Stimulated activated naive B cell treated with anti-CD40 and anti-IgM and Interleukin-4, amounts not matched to agents 10 μg/mL and 1 μg/mL and 100 μg/mL, for 72 hours (primary cell): ENCODE measurements at regions not wholly inside any gene's neighbourhood (a gene's known extent, or its start where the extent isn't known, plus 50 kb on each side); places are given as distances from the start of the nearest gene placed in this dataset.

Experiments
- ATAC-seq, 2 donors: fragments of 150-1000 bp; cut with Tn5 transposase; replicated peaks; 2 replicates each; pipeline ENCODE4 v1.10.0; 2021; ENCODE audit warnings: moderate library complexity in 1 of 2
- DNase-seq: peaks from one replicate; pipeline ENCODE4 v3.0.0; 2021
- H3K27ac Mint-ChIP-seq: one replicate; pipeline ENCODE4 v1.8.0; 2022; ENCODE audit warnings: mild to moderate bottlenecking, mixed read lengths
- H3K27me3 Mint-ChIP-seq, 2 donors: one replicate each; pipeline ENCODE4 v1.8.0; 2022; ENCODE audit warnings: mixed read lengths in 2 of 2
- H3K36me3 Mint-ChIP-seq, 2 donors: one replicate each; pipeline ENCODE4 v1.8.0; 2022; ENCODE audit warnings: mixed read lengths in 2 of 2, mild to moderate bottlenecking in 1 of 2
- H3K4me1 Mint-ChIP-seq, 2 donors: one replicate each; pipeline ENCODE4 v1.8.0; 2022; ENCODE audit warnings: mixed read lengths in 2 of 2, mild to moderate bottlenecking in 1 of 2
- H3K4me3 Mint-ChIP-seq, 2 donors: one replicate each; pipeline ENCODE4 v1.8.0; 2022; ENCODE audit warnings: mild to moderate bottlenecking in 2 of 2, mixed read lengths in 2 of 2, moderate library complexity in 1 of 2
- H3K9me3 Mint-ChIP-seq, 2 donors: one replicate each; pipeline ENCODE4 v1.8.0; 2022; ENCODE audit warnings: mixed read lengths in 2 of 2, mild to moderate bottlenecking in 1 of 2

DNA sequence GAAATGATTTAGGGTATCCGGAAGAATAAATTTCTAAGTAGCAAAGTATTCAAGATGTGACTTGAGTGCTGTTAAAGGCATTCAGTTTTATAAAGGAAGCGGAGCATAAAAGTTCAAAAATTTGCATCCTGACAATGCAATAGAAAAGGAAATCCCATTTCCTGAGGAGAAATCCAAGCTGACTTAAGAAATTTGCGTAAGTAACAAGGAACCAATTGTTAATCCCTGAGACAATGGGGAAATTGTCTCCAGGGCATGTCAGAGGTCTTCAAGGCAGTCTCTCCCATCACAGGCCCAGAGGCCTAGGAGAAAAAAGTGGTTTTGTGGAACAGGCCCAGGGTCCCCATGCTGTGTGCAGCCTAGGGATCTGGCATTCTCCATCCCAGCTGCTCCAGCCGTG lies 416.0 kb downstream of the PRDM2 start:
- Mint-ChIP-seq H3K9me3 (peaks cover 0 to 7% of the 10 kb centered on the region in 2 donors), H3K27ac (no peak overlapping the region), H3K4me3 (no peak overlapping the region), H3K36me3 (peaks cover 0 to 2% of the 10 kb centered on the region in 2 donors), H3K4me1 (no peaks in the 10 kb centered on the region), H3K27me3 (peaks cover 25 to 80% of the 10 kb centered on the region in 2 donors)
- ATAC-seq (no peak), DNase-seq (no peak)

DNA sequence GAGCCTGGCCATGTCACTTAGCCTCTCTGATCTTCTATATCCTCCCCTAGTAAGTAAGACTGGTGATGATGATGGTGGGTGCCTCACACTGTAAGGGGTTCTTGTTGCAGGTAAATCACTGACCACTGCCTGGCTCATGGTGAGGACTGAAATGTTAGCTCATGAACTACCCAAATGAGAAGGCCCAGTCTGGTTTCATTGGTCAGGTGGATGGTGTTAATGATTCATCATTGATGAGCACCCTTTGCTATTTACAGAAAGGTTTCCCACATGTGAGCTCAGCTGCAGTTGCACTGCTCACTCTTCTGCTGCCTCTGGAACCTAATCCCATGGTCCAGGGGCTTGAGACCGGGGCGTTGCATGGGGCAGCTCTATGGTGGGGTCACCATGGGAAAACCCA lies 417.7 kb downstream of the PRDM2 start:
- Mint-ChIP-seq H3K27ac (no peak overlapping the region), H3K4me1 (no peaks in the 10 kb centered on the region), H3K4me3 (no peak overlapping the region), H3K9me3 (peaks cover 0 to 7% of the 10 kb centered on the region in 2 donors), H3K27me3 (peaks cover 20 to 78% of the 10 kb centered on the region in 2 donors), H3K36me3 (peaks cover 0 to 2% of the 10 kb centered on the region in 2 donors)
- DNase-seq (no peak), ATAC-seq (no peak)

DNA sequence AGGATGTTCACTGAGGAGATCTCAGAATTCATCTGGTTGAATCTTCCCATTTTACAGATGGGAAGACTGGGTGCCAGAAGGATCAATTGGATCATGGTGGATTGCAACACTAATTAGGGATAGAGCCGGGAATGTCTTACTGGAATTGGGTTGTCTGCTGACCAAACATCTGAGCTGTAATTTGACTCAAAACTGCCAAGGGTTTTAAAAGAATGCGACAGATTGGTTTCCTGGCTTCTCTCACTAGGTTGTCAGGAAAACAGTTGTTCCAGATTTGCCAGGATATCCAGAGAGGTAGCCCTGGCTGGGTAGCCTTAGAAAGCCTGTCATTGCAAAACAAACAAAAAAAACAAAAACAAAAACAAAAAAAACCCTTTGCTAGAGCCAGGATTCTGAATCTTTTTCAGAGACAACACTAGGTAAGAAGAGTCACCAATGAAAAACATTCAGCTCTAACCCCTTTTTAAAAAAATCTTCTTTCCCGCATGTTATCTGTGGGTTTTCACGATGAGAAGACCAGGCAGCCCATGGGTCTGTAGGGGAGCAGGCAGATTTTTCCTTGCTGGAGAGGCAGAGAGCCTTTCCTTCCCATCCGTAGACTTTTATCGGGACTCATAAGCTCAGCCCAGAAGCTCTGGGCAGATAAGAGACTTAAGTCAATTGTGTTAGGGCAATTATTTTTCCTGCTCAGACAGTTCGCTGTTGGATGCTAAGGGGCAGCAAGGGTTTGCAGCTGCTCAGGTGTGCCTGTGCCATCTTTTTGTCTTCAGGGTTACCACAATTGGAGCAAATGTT lies 418.9 kb downstream of the PRDM2 start:
- DNase-seq (no peak), ATAC-seq (no peak)
- Mint-ChIP-seq H3K4me3 (no peak overlapping the region), H3K9me3 (peaks cover 0 to 7% of the 10 kb centered on the region in 2 donors), H3K36me3 (peaks cover 0 to 2% of the 10 kb centered on the region in 2 donors), H3K27ac (no peak overlapping the region), H3K27me3 (peaks cover 15 to 71% of the 10 kb centered on the region in 2 donors), H3K4me1 (no peaks in the 10 kb centered on the region)

DNA sequence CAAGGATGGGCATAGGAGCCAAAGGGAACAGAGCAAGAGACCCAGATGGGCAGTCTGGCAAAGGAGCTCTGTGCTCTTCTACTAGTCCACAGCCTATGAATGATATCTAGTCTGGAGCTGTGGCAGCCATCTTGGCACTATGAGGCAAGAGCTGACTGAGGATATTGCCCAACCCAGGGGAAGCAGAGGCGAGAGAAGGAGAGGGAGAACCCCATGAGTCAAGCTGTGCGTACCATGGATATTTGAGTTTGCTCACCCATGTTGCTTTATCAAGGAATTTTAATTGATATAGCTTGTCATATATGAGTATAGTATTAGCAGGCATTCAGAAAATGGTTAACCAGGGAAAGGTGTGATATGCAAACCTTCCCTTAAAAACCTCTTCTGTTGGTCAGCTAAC lies 420.9 kb downstream of the PRDM2 start:
- Mint-ChIP-seq H3K27ac (no peak overlapping the region), H3K27me3 (peaks cover 7 to 63% of the 10 kb centered on the region in 2 donors)

DNA sequence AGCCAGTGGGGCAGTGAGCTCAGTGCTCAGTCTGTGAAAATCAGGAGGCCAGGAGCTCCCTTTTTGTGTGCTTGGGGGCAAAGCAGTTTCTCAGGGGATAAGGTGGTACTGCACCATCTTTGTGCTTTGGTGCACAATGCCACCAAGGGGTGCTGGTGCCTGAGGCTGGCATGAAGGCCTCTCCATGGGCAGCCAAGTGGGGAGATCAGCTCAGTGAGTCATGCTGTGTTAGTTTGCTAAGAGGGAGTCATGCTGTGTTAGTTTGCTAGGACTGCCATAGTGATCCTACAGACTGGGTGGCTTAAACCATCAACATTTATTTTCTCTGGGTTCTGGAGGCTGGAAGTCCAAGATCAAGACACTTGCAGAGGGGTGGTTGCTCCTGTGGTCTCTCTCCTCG lies 428.1 kb downstream of the PRDM2 start:
- Mint-ChIP-seq H3K4me1 (no peaks in the 10 kb centered on the region), H3K27ac (no peak overlapping the region), H3K9me3 (peaks cover 0 to 3% of the 10 kb centered on the region in 2 donors), H3K4me3 (no peak overlapping the region), H3K27me3 (peaks cover 0 to 23% of the 10 kb centered on the region in 2 donors), H3K36me3 (no peaks in the 10 kb centered on the region)
- no peak for DNase-seq
- no peak for ATAC-seq

More for the DNA sequence above, 420.9 kb downstream of the PRDM2 start:
- no peak overlapping the region for H3K4me3 Mint-ChIP-seq
- H3K36me3 Mint-ChIP-seq = peaks cover 0 to 2% of the 10 kb centered on the region in 2 donors
- peaks cover 0 to 7% of the 10 kb centered on the region in 2 donors for H3K9me3 Mint-ChIP-seq
- H3K4me1 Mint-ChIP-seq = no peaks in the 10 kb centered on the region
- ATAC-seq = no peak
- DNase-seq = no peak

DNA sequence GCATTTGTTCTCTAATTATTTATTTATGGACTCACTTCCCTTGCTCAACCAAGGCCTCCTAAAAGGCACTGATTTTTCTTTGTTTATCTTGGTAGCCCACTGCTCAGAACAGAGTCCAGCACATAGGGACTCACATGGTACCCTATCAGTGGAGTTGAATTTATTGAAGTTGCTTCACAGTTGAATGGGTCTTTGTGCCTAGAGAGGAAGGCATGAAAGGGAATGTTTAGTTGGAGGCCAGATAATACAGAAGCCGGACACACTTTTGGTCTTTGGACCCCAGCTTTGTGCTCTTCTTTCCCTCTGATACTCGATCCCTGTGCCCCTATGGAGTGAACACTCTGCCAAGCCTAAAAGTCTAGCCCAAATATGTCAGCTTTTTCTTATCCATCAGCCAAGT lies 429.0 kb downstream of the PRDM2 start:
- no peak overlapping the region for H3K4me3 Mint-ChIP-seq
- DNase-seq = no peak
- H3K36me3 Mint-ChIP-seq = no peaks in the 10 kb centered on the region
- H3K9me3 Mint-ChIP-seq = peaks cover 0 to 3% of the 10 kb centered on the region in 2 donors
- H3K27ac Mint-ChIP-seq = no peak overlapping the region
- peaks cover 0 to 18% of the 10 kb centered on the region in 2 donors for H3K27me3 Mint-ChIP-seq
- no peak for ATAC-seq
- H3K4me1 Mint-ChIP-seq = no peaks in the 10 kb centered on the region

DNA sequence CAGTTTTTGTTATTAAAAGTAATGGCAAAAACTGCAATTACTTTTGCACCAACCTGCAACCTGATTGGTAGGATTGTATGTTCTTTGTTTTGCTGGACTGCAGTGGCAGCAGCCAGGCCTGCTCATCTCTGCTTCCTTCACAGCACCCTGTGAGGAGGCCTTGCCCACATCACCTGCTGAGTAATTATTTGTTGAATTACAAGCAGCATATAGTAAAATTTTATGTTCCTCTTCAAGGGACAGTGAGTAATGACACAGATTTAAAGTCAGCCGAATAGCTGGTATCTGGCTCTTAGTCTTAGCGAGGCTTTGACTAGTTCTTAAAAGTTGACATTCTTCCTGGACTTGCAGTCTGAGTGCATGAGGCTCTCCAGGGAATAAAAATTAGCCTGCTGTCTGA lies 435.1 kb downstream of the PRDM2 start:
- H3K27me3 Mint-ChIP-seq = peaks cover 4 to 15% of the 10 kb centered on the region in 2 donors
- no peak overlapping the region for H3K4me3 Mint-ChIP-seq
- ATAC-seq (no peak), DNase-seq (no peak)
- H3K9me3 Mint-ChIP-seq = peaks cover 0 to 5% of the 10 kb centered on the region in 2 donors
- peak overlapping the region; percentile 25 for H3K27ac Mint-ChIP-seq
- no peaks in the 10 kb centered on the region for H3K4me1 Mint-ChIP-seq
- H3K36me3 Mint-ChIP-seq = no peaks in the 10 kb centered on the region

DNA sequence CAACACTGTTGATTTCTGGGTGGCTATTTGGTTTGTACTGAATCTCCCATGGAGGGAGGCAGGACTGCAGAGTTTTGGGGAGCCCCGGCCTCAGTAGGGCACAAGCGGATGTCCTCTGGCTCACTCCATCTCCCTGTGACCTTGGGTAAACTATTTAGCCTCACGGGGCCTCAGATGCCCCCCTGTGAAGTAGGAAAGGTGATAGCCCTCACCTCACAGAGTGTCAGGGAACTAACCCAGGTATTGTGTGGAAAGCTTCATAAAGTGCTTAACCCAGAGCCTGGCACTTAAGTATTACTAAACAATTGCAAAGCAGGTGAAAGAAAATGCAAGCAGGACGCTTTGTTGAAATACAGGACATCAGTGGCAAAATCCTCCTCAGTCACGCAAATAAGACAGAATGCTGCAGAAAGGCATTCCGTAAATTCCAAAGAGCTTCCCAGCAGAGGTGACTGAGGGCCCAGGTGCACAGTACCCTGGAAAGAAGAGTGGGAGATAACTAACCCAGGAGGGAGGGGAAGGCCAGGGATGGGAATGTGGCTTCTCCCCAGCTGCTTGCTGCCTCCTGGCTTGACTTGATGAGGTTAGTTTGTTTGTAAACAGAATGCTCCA lies 436.3 kb downstream of the PRDM2 start:
- Mint-ChIP-seq H3K27me3 (peaks cover 4 to 8% of the 10 kb centered on the region in 2 donors), H3K36me3 (no peaks in the 10 kb centered on the region), H3K9me3 (peaks cover 0 to 3% of the 10 kb centered on the region in 2 donors), H3K4me1 (no peaks in the 10 kb centered on the region), H3K4me3 (no peak overlapping the region), H3K27ac (no peak overlapping the region)
- no peak for ATAC-seq
- no peak for DNase-seq

DNA sequence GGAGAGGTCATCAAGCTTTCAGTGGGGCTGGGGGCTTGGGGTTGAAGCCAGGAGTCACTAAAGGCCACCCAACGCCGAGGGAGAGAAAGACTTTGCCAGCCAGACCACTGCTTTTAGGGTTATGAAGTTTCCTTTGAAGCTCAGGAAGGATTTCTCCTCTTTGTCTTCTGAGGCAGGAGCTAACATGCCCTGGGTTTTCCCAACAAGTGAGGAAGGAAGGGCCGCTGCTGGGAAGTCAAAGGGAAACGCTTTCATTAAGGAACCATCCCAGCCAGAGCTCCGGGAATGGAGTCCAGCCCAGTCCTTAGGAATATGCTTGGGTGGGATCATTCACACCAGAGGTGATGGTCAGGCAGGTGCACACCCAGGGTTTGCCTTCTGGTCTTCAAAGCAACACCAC lies 436.9 kb downstream of the PRDM2 start:
- H3K27ac Mint-ChIP-seq = no peak overlapping the region

DNA sequence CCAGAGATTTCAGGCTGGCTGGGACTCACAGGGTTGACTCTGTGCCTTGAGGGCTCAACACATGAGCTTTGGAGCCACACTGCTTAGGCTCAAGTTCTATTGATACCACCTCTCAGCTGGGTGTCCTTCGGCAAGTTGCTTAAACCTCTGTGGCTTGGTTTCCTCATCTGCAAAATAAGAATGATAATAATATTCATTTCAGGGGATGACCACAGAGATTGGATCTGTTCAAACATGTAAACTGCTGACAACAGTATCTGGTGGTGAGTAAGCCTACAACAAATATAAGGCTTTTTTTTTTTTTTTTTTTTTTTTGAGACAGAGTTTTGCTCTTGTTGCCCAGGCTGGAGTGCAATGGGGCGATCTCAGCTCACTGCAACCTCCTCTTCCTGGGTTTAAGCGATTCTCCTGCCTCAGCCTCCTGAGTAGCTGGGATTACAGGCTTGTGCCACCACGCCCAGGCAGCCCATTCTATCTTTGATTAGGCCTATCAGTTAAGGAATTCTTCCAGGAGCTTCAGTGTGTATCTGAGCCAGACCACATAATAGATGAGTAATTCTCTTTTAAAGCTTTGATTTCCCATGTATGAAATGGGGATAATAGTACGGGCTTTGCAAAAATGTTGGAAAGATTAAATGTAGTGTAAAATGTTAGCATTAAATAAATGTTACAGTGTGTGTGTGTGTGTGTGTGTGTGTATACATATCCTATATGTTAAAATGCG lies 437.6 kb downstream of the PRDM2 start:
- peaks cover 0 to 2% of the 10 kb centered on the region in 2 donors for H3K9me3 Mint-ChIP-seq
- H3K4me3 Mint-ChIP-seq = no peak overlapping the region
- DNase-seq (no peak), ATAC-seq (no peak)
- no peaks in the 10 kb centered on the region for H3K36me3 Mint-ChIP-seq
- peaks cover 4 to 8% of the 10 kb centered on the region in 2 donors for H3K27me3 Mint-ChIP-seq
- H3K4me1 Mint-ChIP-seq = no peaks in the 10 kb centered on the region
- no peak overlapping the region for H3K27ac Mint-ChIP-seq

More for the DNA sequence above, 436.9 kb downstream of the PRDM2 start:
- ATAC-seq = no peak
- H3K4me3 Mint-ChIP-seq = no peak overlapping the region
- H3K27me3 Mint-ChIP-seq = peaks cover 4 to 8% of the 10 kb centered on the region in 2 donors
- H3K9me3 Mint-ChIP-seq = peaks cover 0 to 3% of the 10 kb centered on the region in 2 donors
- no peak for DNase-seq
- H3K36me3 Mint-ChIP-seq = no peaks in the 10 kb centered on the region
- H3K4me1 Mint-ChIP-seq = no peaks in the 10 kb centered on the region

DNA sequence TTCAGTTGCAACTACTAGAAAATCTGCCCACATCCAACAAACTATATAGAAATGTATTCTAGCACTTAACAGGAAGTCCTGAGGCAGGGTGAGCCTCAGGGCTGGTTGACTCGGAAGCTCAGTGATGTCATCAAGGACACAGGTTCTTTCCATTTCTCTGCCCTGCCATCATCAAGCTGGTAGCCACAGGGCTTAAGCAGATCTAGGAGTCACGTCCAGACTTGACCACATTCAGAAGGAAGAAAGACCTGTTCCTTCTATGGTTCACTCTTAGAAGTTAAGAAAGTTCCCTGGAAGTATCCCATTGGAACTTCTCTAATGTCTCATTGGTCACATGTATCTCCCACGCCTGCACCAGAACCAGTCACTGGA lies 438.1 kb downstream of the PRDM2 start:
- no peak overlapping the region for H3K27ac Mint-ChIP-seq
- no peaks in the 10 kb centered on the region for H3K4me1 Mint-ChIP-seq
- H3K36me3 Mint-ChIP-seq = no peaks in the 10 kb centered on the region
- no peak for DNase-seq
- no peak for ATAC-seq
- no peak overlapping the region for H3K4me3 Mint-ChIP-seq
- peaks cover 4 to 8% of the 10 kb centered on the region in 2 donors for H3K27me3 Mint-ChIP-seq
- H3K9me3 Mint-ChIP-seq = peaks cover 0 to 2% of the 10 kb centered on the region in 2 donors

DNA sequence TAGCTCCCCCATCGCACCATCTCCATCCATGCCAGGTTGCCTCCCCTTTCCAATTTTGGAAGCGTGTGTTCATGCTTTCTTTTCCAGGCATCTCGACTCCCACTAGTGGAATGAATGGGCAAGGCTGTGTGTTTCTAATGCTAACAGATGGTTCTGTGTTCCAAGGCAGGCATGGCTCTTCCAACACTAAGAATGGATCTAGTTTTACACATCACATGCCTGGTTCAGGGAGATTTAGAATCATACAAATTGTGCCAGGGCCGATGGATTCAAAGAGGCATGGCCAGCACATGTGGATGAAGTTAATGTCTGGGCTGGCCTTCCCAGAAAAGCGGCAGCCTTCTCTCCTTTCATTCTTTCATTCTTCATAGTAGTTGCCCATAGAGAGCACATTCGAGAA lies 438.7 kb downstream of the PRDM2 start:
- ATAC-seq = no peak
- H3K27ac Mint-ChIP-seq = no peak overlapping the region

DNA sequence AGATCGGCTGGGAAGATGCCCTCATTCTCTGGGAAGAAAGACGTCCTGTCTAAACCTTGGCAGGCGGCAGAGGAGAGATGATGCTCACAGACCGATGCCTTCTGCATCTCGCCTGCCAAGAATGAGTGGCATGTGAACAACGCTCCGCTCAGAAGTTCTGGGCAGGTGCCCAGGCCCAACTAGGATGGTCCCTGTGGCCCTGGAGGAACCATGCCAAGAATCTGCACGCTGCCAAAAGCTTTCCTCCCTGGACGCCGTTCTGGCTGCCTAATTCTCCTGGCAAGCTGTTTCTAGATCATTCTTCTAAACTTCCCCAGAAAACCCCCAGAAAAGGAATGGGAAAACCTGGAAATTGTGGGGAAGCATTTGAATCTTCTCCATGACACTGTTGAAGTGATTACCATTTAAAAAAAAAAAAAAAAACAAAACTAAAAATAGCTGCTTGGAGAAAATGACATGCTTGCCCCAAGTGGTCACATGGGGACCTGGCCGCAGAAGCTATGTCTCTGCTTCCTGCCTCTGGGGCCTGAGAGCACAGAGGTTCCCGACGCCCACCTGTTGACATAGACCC lies 440.9 kb downstream of the PRDM2 start:
- no peak for DNase-seq
- H3K27ac Mint-ChIP-seq = no peak overlapping the region
- H3K36me3 Mint-ChIP-seq = no peaks in the 10 kb centered on the region
- no peak for ATAC-seq
- no peak overlapping the region for H3K4me3 Mint-ChIP-seq
- no peaks in the 10 kb centered on the region for H3K4me1 Mint-ChIP-seq
- H3K27me3 Mint-ChIP-seq = peaks cover 4 to 8% of the 10 kb centered on the region in 2 donors
- peaks cover 0 to 2% of the 10 kb centered on the region in 2 donors for H3K9me3 Mint-ChIP-seq

More for the DNA sequence above, 438.7 kb downstream of the PRDM2 start:
- Mint-ChIP-seq H3K4me1 (no peaks in the 10 kb centered on the region), H3K27me3 (peaks cover 4 to 8% of the 10 kb centered on the region in 2 donors), H3K4me3 (no peak overlapping the region), H3K36me3 (no peaks in the 10 kb centered on the region), H3K9me3 (peaks cover 0 to 2% of the 10 kb centered on the region in 2 donors)
- no peak for DNase-seq

DNA sequence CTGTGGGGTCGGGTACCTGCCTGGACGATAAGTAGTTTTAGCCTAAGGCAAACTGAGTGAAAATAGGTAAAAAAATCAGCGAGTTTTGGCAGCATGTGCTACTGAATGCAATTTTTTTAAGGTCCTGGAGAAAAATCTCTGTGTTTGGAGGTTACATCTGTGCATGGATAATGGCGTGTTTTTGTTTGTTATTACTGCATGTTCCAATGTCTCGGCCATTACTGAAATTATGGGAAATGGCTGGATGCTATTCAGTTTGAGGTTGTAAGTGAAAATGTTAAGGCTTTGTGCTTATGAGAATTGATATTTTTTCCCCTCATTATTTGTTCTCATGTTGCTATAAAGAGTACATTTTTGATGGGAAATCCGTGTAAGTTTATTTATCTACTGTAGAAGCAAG lies 441.7 kb downstream of the PRDM2 start:
- H3K4me3 Mint-ChIP-seq = no peak overlapping the region
- peaks cover 0 to 2% of the 10 kb centered on the region in 2 donors for H3K9me3 Mint-ChIP-seq
- no peak for ATAC-seq

More for the DNA sequence above, 441.7 kb downstream of the PRDM2 start:
- H3K27ac Mint-ChIP-seq = no peak overlapping the region
- H3K27me3 Mint-ChIP-seq = peaks cover 4 to 8% of the 10 kb centered on the region in 2 donors
- no peak for DNase-seq
- H3K36me3 Mint-ChIP-seq = no peaks in the 10 kb centered on the region
- no peaks in the 10 kb centered on the region for H3K4me1 Mint-ChIP-seq
